ENCODE measurements at regions not wholly inside any gene's neighbourhood (a gene's known extent, or its start where the extent isn't known, plus 50 kb on each side); places are given as distances from the start of the nearest gene placed in this dataset.
A peak's percentile ranks its signal among the peaks of the same experiment; 100 is the strongest.
"Not testable (repeated sequence)": the region's sequence is repeated elsewhere in the genome, so short reads cannot be mapped to it uniquely, and the experiment has no call there.

DNA sequence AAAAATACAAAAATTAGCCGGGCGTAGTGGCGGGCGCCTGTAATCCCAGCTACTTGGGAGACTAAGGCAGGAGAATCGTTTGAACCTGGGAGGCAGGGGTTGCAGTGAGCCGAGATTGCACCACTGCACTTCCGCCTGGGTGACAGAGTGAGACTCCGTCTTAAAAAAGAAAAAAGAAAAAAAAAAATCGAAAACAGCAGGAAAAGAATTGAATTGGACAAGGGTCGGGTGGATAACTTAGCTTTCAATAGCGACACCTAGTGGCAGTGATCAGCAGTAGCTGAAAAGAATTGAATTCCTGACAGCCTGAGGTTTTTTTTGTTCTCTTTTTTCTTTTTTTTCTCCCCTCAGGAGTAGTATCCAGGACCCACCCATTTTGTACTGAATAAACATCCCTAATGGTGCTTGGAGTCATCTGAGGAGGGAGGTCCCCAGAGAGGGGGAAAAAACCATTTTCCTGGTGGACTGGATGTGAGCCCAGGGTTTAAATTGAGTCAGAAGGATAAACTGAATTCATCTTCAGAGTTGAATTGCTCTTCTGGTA, 55.1 kb downstream of the CYCS start:
- DNase-seq (ENCODE audit: low read depth), result peak; percentile 86
- in situ Hi-C loops (cut with HindIII; ENCODE audit: low pct_unique_long_range_greater_than_20kb, low sequenced_read_pairs), result no loop called here

DNA sequence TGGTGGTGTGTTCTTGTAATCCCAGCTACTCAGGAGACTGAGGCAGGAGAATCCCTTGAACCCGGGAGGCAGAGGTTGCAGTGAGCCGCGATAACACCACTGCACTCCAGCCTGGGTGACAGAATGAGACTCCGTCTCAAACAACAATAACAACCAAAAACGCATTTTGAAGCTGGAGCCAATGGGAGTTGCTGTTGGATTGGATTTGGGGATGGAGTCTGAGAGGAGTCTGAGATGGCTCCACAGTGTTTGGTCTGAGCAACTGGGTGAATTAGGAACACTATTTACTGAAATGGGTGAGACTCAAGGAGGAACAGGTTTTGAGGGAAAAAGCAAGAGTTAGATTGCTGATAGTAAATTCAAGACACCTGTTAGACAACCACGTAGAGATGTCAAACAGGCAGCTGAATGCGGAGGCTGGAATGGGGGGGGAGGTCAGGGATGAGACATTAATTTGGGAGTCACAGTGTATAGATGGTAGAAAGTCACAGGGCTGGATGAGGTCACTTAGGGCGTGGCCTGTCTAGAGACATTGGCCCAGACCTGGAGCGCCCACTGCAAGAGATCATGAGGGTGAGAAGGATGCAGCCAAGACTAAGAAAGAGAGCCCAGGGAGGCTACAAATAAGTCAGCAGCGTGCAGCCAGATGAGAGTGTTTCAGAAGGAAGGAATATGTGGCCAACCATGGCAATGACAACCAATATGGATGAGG, 56.4 kb downstream of the CYCS start:
- DNase-seq (ENCODE audit: low read depth), result peak; percentile 20
- in situ Hi-C loops (cut with HindIII; ENCODE audit: low pct_unique_long_range_greater_than_20kb, low sequenced_read_pairs), result no loop called here

- in situ Hi-C loops (cut with HindIII; ENCODE audit: low pct_unique_long_range_greater_than_20kb, low sequenced_read_pairs), result no loop called here
- no peak for DNase-seq (ENCODE audit: low read depth)
Observed at GRCh38 chr7:25067726-25068501, 57.1 kb downstream of the CYCS start.

GRCh38 chr7:25066253-25066652, 58.8 kb downstream of the CYCS start:
- no peak for DNase-seq (ENCODE audit: low read depth)
- in situ Hi-C loops (cut with HindIII; ENCODE audit: low pct_unique_long_range_greater_than_20kb, low sequenced_read_pairs), result no loop called here

DNA sequence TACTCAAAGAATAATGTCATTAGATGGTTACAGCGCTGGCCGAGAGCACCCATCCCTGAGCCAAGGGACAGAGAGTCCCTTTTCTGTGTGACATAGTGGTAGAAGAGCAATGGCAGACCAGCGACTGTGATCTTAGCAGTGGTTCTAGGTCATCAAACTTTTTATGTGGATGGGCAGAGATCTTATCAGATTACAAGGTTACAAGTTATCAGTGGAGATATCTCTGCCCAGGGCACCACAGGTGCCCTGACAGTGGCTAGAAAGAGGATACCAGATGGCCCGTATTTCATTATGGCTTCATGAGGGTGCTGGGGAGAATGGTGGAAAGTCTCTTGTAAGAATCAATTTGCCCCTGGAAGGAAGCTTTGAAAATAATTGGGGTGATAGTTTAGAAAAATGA, 62.7 kb downstream of the CYCS start:
- in situ Hi-C loops (cut with HindIII; ENCODE audit: low pct_unique_long_range_greater_than_20kb, low sequenced_read_pairs), result no loop called here
- DNase-seq (ENCODE audit: low read depth), result no peak

DNA sequence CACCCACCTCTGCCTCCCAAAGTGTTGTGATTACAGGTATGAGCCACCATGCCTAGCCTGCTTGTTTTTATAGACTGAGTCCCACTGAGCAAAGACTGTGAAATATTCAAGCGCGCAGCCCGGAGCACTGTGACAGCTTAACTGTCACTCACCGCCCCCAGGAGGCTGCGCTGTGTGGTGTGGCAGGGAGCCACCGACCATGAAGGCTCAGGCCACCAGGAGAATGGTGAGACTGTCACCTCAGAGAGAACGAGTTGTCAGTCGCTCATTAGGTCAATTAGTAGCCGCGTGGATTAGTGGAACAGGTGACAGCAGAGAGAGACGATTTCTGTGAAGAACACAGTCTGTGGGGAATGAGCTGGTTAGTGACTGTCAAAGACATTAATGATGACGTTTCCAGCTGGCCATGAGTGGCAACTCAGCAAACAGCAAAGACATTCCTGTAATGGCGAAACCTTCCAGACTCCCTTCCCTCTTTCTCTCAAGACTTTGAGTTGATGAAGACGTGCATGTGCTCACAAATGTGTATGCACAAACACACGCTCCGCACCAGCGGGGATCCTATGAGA, 64.5 kb downstream of the CYCS start:
- in situ Hi-C loops (cut with HindIII; ENCODE audit: low pct_unique_long_range_greater_than_20kb, low sequenced_read_pairs), result no loop called here
- DNase-seq (ENCODE audit: low read depth), result no peak

DNA sequence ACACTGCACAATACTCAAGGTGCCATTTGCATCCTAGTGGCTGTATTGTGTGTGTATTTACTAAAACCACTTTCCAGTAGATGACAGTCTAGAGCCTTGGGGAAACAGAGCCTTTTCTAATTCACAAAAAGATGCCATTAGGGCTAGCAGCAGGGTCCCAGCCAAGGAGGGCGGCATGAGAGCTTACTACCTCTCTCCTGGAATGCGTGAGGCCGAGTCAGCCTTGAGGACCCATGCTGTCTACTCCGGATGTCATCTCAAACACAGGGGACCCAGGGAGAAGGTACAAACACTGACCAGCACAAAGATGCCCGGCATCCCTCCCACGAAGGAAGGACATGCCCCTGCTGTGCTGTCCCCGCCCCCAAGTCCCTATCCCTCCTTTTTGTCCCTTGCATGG, 65.5 kb downstream of the CYCS start:
- no peak for DNase-seq (ENCODE audit: low read depth)
- in situ Hi-C loops (cut with HindIII; ENCODE audit: low pct_unique_long_range_greater_than_20kb, low sequenced_read_pairs), result no loop called here

GRCh38 chr7:25056368-25056767, 68.7 kb downstream of the CYCS start:
- DNase-seq (ENCODE audit: low read depth), result no peak
- in situ Hi-C loops (cut with HindIII; ENCODE audit: low pct_unique_long_range_greater_than_20kb, low sequenced_read_pairs), result no loop called here

- in situ Hi-C loops (cut with HindIII; ENCODE audit: low pct_unique_long_range_greater_than_20kb, low sequenced_read_pairs), result no loop called here
Observed at GRCh38 chr7:25055520-25056220, 69.4 kb downstream of the CYCS start.

GRCh38 chr7:25054819-25055519, 70.1 kb downstream of the CYCS start:
- no peak for DNase-seq (ENCODE audit: low read depth)
- in situ Hi-C loops (cut with HindIII; ENCODE audit: low pct_unique_long_range_greater_than_20kb, low sequenced_read_pairs), result no loop called here

More at GRCh38 chr7:25055520-25056220, 69.4 kb downstream of the CYCS start:
- no peak for DNase-seq (ENCODE audit: low read depth)

DNA sequence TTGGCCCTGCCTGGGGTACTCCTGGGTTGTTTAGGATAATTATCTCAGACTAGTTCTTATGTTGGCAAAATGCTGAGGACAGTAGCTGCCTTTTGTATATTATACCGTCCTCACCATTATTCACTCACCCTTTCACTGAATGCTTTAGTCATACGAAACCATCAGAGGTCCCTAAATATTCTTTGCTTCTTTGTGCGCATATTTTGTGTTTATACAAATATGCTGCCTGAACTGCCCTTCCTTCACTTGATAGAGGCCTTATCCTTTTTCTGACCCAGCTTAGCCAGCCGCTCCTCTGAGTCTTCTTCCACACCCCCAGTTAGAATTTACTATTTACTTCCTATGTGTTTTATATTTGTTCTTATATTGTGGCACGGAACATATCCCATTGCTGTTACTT, 70.2 kb upstream of the OSBPL3 start:
- DNase-seq (ENCODE audit: low read depth), result no peak
- in situ Hi-C loops (cut with HindIII; ENCODE audit: low pct_unique_long_range_greater_than_20kb, low sequenced_read_pairs), result no loop called here

- in situ Hi-C loops (cut with HindIII; ENCODE audit: low pct_unique_long_range_greater_than_20kb, low sequenced_read_pairs), result no loop called here
- DNase-seq (ENCODE audit: low read depth), result no peak
Observed at GRCh38 chr7:25048444-25048834, 68.5 kb upstream of the OSBPL3 start.

GRCh38 chr7:25047571-25048443, 67.8 kb upstream of the OSBPL3 start:
- DNase-seq (ENCODE audit: low read depth); in situ Hi-C loops (cut with HindIII; ENCODE audit: low pct_unique_long_range_greater_than_20kb, low sequenced_read_pairs): not testable (repeated sequence)

- DNase-seq (ENCODE audit: low read depth), result no peak
- in situ Hi-C loops (cut with HindIII; ENCODE audit: low pct_unique_long_range_greater_than_20kb, low sequenced_read_pairs), result no loop called here
Observed at GRCh38 chr7:25037325-25037724, 57.3 kb upstream of the OSBPL3 start.

- in situ Hi-C loops (cut with HindIII; ENCODE audit: low pct_unique_long_range_greater_than_20kb, low sequenced_read_pairs), result no loop called here
- no peak for DNase-seq (ENCODE audit: low read depth)
Observed at GRCh38 chr7:25035274-25035673, 55.3 kb upstream of the OSBPL3 start.

DNA sequence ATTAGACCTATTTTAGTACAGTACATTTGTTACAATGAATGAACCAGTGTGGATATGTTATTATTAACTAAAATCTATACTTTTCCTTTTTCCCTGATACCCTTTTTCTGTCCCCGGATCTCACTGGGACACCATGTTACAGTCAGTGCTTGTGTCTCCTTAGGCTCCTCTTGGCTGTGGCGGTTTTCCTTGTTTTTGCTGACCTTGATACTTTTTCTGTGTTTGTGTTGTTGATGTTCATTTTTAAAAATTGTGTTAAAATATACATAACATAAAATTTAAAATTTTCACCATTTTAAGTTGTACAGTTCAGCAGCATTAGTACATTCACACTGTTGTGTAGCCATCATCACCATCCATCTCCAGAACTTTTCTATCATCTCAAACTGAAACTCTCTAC, 54.2 kb upstream of the OSBPL3 start:
- no peak for DNase-seq (ENCODE audit: low read depth)

More for the DNA sequence above, 54.2 kb upstream of the OSBPL3 start:
- in situ Hi-C loops (cut with HindIII; ENCODE audit: low pct_unique_long_range_greater_than_20kb, low sequenced_read_pairs), result no loop called here

All from Caki2 (cell line).